PFSK-1 (cell line): ENCODE measurements at regions not wholly inside any gene's neighbourhood (a gene's known extent, or its start where the extent isn't known, plus 50 kb on each side); places are given as distances from the start of the nearest gene placed in this dataset.

ENCODE experiments used
- FOXP2 ChIP-seq: optimal IDR thresholded peaks from 2 replicates; pipeline ENCODE3; 2011; ENCODE audit warnings: borderline replicate concordance, control low read depth, inconsistent platforms; ENCODE audit not compliant: insufficient read depth; ENCODE audit errors: extremely low read length, extremely low read depth
- POLR2AphosphoS5 ChIP-seq: IDR thresholded peaks from 2 replicates; pipeline ENCODE4 v1.6.1; 2012; ENCODE audit warnings: low read depth, mild to moderate bottlenecking, control low read depth, low read length, moderate library complexity
- REST ChIP-seq, 2 experiments: IDR thresholded peaks; 2 replicates each; pipeline versions ENCODE4 v1.6.1 to v1.8.0; 2011 to 2012; ENCODE audit warnings: low read depth in 2 of 2, low read length in 2 of 2, control low read depth in 1 of 2, inconsistent platforms in 1 of 2, mild to moderate bottlenecking in 1 of 2, moderate library complexity in 1 of 2; ENCODE audit not compliant: insufficient read depth in 1 of 2
- SIN3A ChIP-seq: IDR thresholded peaks from 2 replicates; pipeline ENCODE4 v1.6.1; 2012; ENCODE audit warnings: mild to moderate bottlenecking, low read length, moderate library complexity, borderline replicate concordance; ENCODE audit not compliant: insufficient read depth
- TAF1 ChIP-seq: IDR thresholded peaks from 2 replicates; pipeline ENCODE4 v1.6.1; 2012; ENCODE audit warnings: low read length, control low read depth, borderline replicate concordance; ENCODE audit not compliant: insufficient read depth

GRCh38 chr2:84126530-84126929 lies 332.6 kb downstream of the SUCLG1 start:
- TF ChIP-seq SIN3A (no peak), TAF1 (no peak), POLR2AphosphoS5 (no peak), FOXP2 (no peak), REST (IDR thresholded peaks at IDR 0.05; ENCODE audit: insufficient read depth in 1 of 2, low read depth in 2 of 2, low read length in 2 of 2) (no peak)

- TF ChIP-seq SIN3A = no peak
- TF ChIP-seq POLR2AphosphoS5 = no peak
- no peak for TF ChIP-seq TAF1
- no peak for TF ChIP-seq REST (IDR thresholded peaks at IDR 0.05; ENCODE audit: insufficient read depth in 1 of 2, low read depth in 2 of 2, low read length in 2 of 2)
- TF ChIP-seq FOXP2 = no peak
These were observed 333.0 kb downstream of the SUCLG1 start for GRCh38 chr2:84126084-84126483.

GRCh38 chr2:84116143-84116542 lies 342.9 kb downstream of the SUCLG1 start:
- TF ChIP-seq REST (IDR thresholded peaks at IDR 0.05; ENCODE audit: insufficient read depth in 1 of 2, low read depth in 2 of 2, low read length in 2 of 2) = no peak
- TF ChIP-seq FOXP2 = no peak
- no peak for TF ChIP-seq TAF1
- TF ChIP-seq SIN3A = no peak
- TF ChIP-seq POLR2AphosphoS5 = no peak

DNA sequence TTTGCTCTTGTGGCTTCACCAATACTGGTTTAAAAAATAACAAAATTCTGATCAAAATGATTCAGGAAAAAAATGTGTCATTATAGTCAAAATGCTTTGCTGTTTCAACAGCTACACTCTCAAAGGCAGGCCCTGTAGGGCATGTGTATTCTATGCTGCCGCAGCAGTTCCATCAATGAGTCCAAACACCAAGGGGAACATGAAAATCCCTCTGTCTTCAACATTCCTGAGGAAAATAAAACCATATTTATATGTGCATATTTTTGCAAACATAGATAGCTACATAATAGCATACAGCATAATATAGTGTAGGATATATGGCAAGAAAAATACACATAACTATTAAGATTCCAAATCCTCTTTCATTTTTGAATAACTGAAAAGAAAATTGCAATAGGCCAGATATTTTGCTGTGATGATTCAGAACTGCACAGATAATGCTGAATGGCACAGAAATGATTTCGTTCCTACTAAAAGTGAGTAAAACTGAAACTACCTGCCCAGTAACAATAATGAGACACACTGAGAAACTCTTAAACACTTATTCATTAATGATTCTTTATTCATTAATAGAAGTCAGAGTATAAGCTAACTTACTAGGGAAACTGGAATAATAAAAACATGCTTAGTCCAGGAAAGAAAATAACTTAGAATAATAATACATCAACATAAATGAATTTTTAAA lies 343.8 kb downstream of the SUCLG1 start:
- TF ChIP-seq SIN3A (no peak), FOXP2 (no peak), POLR2AphosphoS5 (no peak), REST (IDR thresholded peaks at IDR 0.05; ENCODE audit: insufficient read depth in 1 of 2, low read depth in 2 of 2, low read length in 2 of 2) (no peak), TAF1 (no peak)
